HG03571 (cell line): ENCODE measurements at regions not wholly inside any gene's neighbourhood (a gene's known extent, or its start where the extent isn't known, plus 50 kb on each side); places are given as distances from the start of the nearest gene placed in this dataset.
"Not testable (repeated sequence)": the region's sequence is repeated elsewhere in the genome, so short reads cannot be mapped to it uniquely, and the experiment has no call there.

ENCODE experiments used
- ATAC-seq: cut with Tn5 transposase; IDR thresholded peaks from one replicate; pipeline ENCODE4 v1.9.1; 2021; ENCODE audit not compliant: unreplicated experiment

GRCh38 chr2:136331226-136331625 is 213.3 kb upstream of the CXCR4 start:
- ATAC-seq, result no peak

GRCh38 chr2:136328207-136328795 is 210.4 kb upstream of the CXCR4 start:
- ATAC-seq, result no peak

GRCh38 chr2:136327162-136327852 is 209.4 kb upstream of the CXCR4 start:
- ATAC-seq, result peak; percentile 54

GRCh38 chr2:136325844-136326331 is 207.9 kb upstream of the CXCR4 start:
- ATAC-seq, result no peak

GRCh38 chr2:136324966-136325365 is 207.0 kb upstream of the CXCR4 start:
- ATAC-seq, result no peak

- no peak for ATAC-seq
These were observed 206.0 kb upstream of the CXCR4 start for GRCh38 chr2:136323935-136324334.

GRCh38 chr2:136323195-136323594 is 205.2 kb upstream of the CXCR4 start:
- ATAC-seq, result no peak

GRCh38 chr2:136322428-136322827 is 204.5 kb upstream of the CXCR4 start:
- ATAC-seq, result no peak

GRCh38 chr2:136319651-136320050 is 201.7 kb upstream of the CXCR4 start:
- ATAC-seq, result no peak

GRCh38 chr2:136319237-136319636 is 201.3 kb upstream of the CXCR4 start:
- no peak for ATAC-seq

- ATAC-seq, result no peak
These were observed 196.3 kb upstream of the CXCR4 start for GRCh38 chr2:136314240-136314639.

GRCh38 chr2:136312568-136312967 is 194.6 kb upstream of the CXCR4 start:
- not testable (repeated sequence) for ATAC-seq

- ATAC-seq, result no peak
These were observed 193.1 kb upstream of the CXCR4 start for GRCh38 chr2:136310797-136311603.

GRCh38 chr2:136310005-136310495 is 192.1 kb upstream of the CXCR4 start:
- ATAC-seq, result no peak

- ATAC-seq, result no peak
These were observed 190.7 kb upstream of the CXCR4 start for GRCh38 chr2:136308611-136309010.

GRCh38 chr2:136306836-136307235 is 188.9 kb upstream of the CXCR4 start:
- ATAC-seq, result no peak

GRCh38 chr2:136305517-136306192 is 187.7 kb upstream of the CXCR4 start:
- ATAC-seq, result peak; percentile 86

- no peak for ATAC-seq
These were observed 183.1 kb upstream of the CXCR4 start for GRCh38 chr2:136301006-136301405.

- no peak for ATAC-seq
These were observed 180.7 kb upstream of the CXCR4 start for GRCh38 chr2:136298631-136299030.

- ATAC-seq, result no peak
These were observed 180.0 kb upstream of the CXCR4 start for GRCh38 chr2:136297994-136298393.

- no peak for ATAC-seq
These were observed 179.4 kb upstream of the CXCR4 start for GRCh38 chr2:136297312-136297711.
